ENCODE measurements at regions not wholly inside any gene's neighbourhood (a gene's known extent, or its start where the extent isn't known, plus 50 kb on each side); places are given as distances from the start of the nearest gene placed in this dataset.
A peak's percentile ranks its signal among the peaks of the same experiment; 100 is the strongest.

GRCh38 chr1:87508247-87508787, 179.6 kb downstream of the LMO4 start:
- no peak for TF ChIP-seq ESRRG (CRISPR knock-in tag; IDR thresholded peaks at IDR 0.05)
- no peak for TF ChIP-seq GLIS3 (CRISPR knock-in tag; IDR thresholded peaks at IDR 0.05)
- TF ChIP-seq, protein P1, sequence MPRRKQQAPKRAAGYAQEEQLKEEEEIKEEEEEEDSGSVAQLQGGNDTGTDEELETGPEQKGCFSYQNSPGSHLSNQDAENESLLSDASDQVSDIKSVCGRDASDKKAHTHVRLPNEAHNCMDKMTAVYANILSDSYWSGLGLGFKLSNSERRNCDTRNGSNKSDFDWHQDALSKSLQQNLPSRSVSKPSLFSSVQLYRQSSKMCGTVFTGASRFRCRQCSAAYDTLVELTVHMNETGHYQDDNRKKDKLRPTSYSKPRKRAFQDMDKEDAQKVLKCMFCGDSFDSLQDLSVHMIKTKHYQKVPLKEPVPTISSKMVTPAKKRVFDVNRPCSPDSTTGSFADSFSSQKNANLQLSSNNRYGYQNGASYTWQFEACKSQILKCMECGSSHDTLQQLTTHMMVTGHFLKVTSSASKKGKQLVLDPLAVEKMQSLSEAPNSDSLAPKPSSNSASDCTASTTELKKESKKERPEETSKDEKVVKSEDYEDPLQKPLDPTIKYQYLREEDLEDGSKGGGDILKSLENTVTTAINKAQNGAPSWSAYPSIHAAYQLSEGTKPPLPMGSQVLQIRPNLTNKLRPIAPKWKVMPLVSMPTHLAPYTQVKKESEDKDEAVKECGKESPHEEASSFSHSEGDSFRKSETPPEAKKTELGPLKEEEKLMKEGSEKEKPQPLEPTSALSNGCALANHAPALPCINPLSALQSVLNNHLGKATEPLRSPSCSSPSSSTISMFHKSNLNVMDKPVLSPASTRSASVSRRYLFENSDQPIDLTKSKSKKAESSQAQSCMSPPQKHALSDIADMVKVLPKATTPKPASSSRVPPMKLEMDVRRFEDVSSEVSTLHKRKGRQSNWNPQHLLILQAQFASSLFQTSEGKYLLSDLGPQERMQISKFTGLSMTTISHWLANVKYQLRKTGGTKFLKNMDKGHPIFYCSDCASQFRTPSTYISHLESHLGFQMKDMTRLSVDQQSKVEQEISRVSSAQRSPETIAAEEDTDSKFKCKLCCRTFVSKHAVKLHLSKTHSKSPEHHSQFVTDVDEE (CRISPR knock-in tag; IDR thresholded peaks at IDR 0.05): no peak
- TF ChIP-seq ISL1 (CRISPR knock-in tag; IDR thresholded peaks at IDR 0.05): no peak
- no peak for TF ChIP-seq OSR1 (CRISPR knock-in tag; IDR thresholded peaks at IDR 0.05)
- no peak for TF ChIP-seq TCF4 (CRISPR knock-in tag; IDR thresholded peaks at IDR 0.05; ENCODE audit: borderline replicate concordance)
- TF ChIP-seq POU6F1 (CRISPR knock-in tag; IDR thresholded peaks at IDR 0.05; ENCODE audit: borderline replicate concordance, low read depth): no peak
- TF ChIP-seq SNAI2 (CRISPR knock-in tag; IDR thresholded peaks at IDR 0.05): no peak
- peak; percentile 76 for ATAC-seq

DNA sequence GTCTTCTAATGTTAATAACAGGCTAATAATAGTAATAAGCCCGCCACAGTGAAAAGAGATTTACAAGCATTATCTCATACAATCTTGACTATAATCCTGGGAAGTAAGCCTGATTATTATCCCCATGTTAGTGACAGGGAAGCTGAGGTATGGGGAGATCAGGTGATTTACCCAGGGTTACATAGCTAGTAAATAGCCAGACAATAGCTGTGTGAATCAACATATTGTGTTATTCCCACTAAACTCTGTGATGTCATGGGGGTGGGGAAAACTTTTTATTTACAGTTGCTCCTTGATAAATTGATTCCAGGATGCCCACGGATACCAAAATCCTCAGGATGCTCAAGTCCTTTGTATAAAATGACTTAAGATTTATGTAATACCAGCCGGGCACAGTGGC, 181.9 kb downstream of the LMO4 start:
- ATAC-seq: no peak
- no peak for TF ChIP-seq ZNF70 (CRISPR knock-in tag; IDR thresholded peaks at IDR 0.05)
- no peak for TF ChIP-seq ARNTL (CRISPR knock-in tag; IDR thresholded peaks at IDR 0.05; ENCODE audit: borderline replicate concordance, low read depth)
- TF ChIP-seq PATZ1 (CRISPR knock-in tag; IDR thresholded peaks at IDR 0.05; ENCODE audit: borderline replicate concordance): no peak
- TF ChIP-seq ZNF8 (CRISPR knock-in tag; IDR thresholded peaks at IDR 0.05): no peak
- no peak for TF ChIP-seq RARB (CRISPR knock-in tag; IDR thresholded peaks at IDR 0.05)
- TF ChIP-seq GLIS3 (CRISPR knock-in tag; IDR thresholded peaks at IDR 0.05): no peak
- no peak for TF ChIP-seq CSDC2 (CRISPR knock-in tag; IDR thresholded peaks at IDR 0.05)
- no peak for TF ChIP-seq CSRNP3 (CRISPR knock-in tag; IDR thresholded peaks at IDR 0.05)
- TF ChIP-seq ZC3H10 (CRISPR knock-in tag; IDR thresholded peaks at IDR 0.05): no peak
- TF ChIP-seq POU6F1 (CRISPR knock-in tag; IDR thresholded peaks at IDR 0.05; ENCODE audit: borderline replicate concordance, low read depth): no peak
- no peak for TF ChIP-seq ZFP3 (CRISPR knock-in tag; IDR thresholded peaks at IDR 0.05)
- no peak for TF ChIP-seq TOX (CRISPR knock-in tag; IDR thresholded peaks at IDR 0.05; ENCODE audit: borderline replicate concordance)
- TF ChIP-seq ZFP30 (CRISPR knock-in tag; IDR thresholded peaks at IDR 0.05): no peak
- TF ChIP-seq TCF4 (CRISPR knock-in tag; IDR thresholded peaks at IDR 0.05; ENCODE audit: borderline replicate concordance): no peak
- TF ChIP-seq ZNF565 (CRISPR knock-in tag; conservative IDR thresholded peaks at IDR 0.05; ENCODE audit: low read depth): no peak
- TF ChIP-seq OSR1 (CRISPR knock-in tag; IDR thresholded peaks at IDR 0.05): no peak
- TF ChIP-seq ESRRG (CRISPR knock-in tag; IDR thresholded peaks at IDR 0.05): no peak
- TF ChIP-seq ISL1 (CRISPR knock-in tag; IDR thresholded peaks at IDR 0.05): no peak
- TF ChIP-seq, protein P2, sequence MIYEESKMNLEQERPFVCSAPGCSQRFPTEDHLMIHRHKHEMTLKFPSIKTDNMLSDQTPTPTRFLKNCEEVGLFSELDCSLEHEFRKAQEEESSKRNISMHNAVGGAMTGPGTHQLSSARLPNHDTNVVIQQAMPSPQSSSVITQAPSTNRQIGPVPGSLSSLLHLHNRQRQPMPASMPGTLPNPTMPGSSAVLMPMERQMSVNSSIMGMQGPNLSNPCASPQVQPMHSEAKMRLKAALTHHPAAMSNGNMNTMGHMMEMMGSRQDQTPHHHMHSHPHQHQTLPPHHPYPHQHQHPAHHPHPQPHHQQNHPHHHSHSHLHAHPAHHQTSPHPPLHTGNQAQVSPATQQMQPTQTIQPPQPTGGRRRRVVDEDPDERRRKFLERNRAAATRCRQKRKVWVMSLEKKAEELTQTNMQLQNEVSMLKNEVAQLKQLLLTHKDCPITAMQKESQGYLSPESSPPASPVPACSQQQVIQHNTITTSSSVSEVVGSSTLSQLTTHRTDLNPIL (CRISPR knock-in tag; IDR thresholded peaks at IDR 0.05; ENCODE audit: low read depth): no peak
- no peak for TF ChIP-seq SNAI2 (CRISPR knock-in tag; IDR thresholded peaks at IDR 0.05)
